ENCODE measurements at regions not wholly inside any gene's neighbourhood (a gene's known extent, or its start where the extent isn't known, plus 50 kb on each side); places are given as distances from the start of the nearest gene placed in this dataset.

GRCh38 chr2:56008661-56009431 lies 85.3 kb upstream of the EFEMP1 start:
- H3K4me3 ChIP-seq = no peak overlapping the region
- ATAC-seq (peak in 7 of 8 donors; percentile 78 to 95 (median 91)), DNase-seq (peak; percentile 33 to 64)
- 21 to 22% methylated on average over 8 of the region's 8 CpGs for WGBS, 2 donors
- H3K36me3 ChIP-seq = no peaks in the 10 kb centered on the region
- peaks cover 0 to 20% (median 11%) of the 10 kb centered on the region in 9 donors for H3K4me1 ChIP-seq
- no peaks in the 10 kb centered on the region for H3K27me3 ChIP-seq
- peak overlapping the region in 4 of 10 donors; percentile 11 to 50 (median 48) for H3K27ac ChIP-seq
- no peaks in the 10 kb centered on the region for H3K9me3 ChIP-seq
- intact Hi-C loops (cut with DNase I) = loop anchor here in 4 of 10 donors (2.0 to 5.0 kb wide), 6 partner anchors 37 to 292 kb away; no protein-coding TSS in a partner anchor
- TF ChIP-seq CTCF (IDR thresholded peaks at IDR 0.05) = no peak

- intact Hi-C loops (cut with DNase I) = loop anchor here in 9 of 10 donors (2.0 to 10.0 kb wide), 7 partner anchors 38 to 295 kb away; no protein-coding TSS in a partner anchor
- H3K36me3 ChIP-seq = no peaks in the 10 kb centered on the region
- H3K4me3 ChIP-seq = no peak overlapping the region
- peak in 3 of 8 donors; percentile 53 to 68 (median 55) for ATAC-seq
- peaks cover 0 to 22% (median 11%) of the 10 kb centered on the region in 9 donors for H3K4me1 ChIP-seq
- H3K27me3 ChIP-seq = no peaks in the 10 kb centered on the region
- DNase-seq = no peak
- TF ChIP-seq CTCF (IDR thresholded peaks at IDR 0.05) = peak in 8 of 9 donors; percentile 6 to 74 (median 58)
- WGBS, 2 donors = 35 to 41% methylated on average over 3 of the region's 3 CpGs
- H3K27ac ChIP-seq = peak overlapping the region in 1 of 10 donors; percentile 3
- no peaks in the 10 kb centered on the region for H3K9me3 ChIP-seq
Observed at GRCh38 chr2:56009758-56010458, 86.3 kb upstream of the EFEMP1 start.

GRCh38 chr2:56011624-56012023 lies 88.0 kb upstream of the EFEMP1 start:
- intact Hi-C loops (cut with DNase I) = loop anchor here in 5 of 10 donors (2.0 to 10.0 kb wide), 5 partner anchors 239 to 297 kb away; no protein-coding TSS in a partner anchor
- no peak for TF ChIP-seq CTCF (IDR thresholded peaks at IDR 0.05)

GRCh38 chr2:56012221-56012765 lies 88.7 kb upstream of the EFEMP1 start:
- H3K4me1 ChIP-seq = peaks cover 0 to 22% (median 11%) of the 10 kb centered on the region in 9 donors
- H3K4me3 ChIP-seq = no peak overlapping the region
- WGBS, 2 donors = 50 to 63% methylated on average over 1 of the region's 1 CpG
- intact Hi-C loops (cut with DNase I) = loop anchor here in 5 of 10 donors (2.0 to 10.0 kb wide), 5 partner anchors 240 to 297 kb away; no protein-coding TSS in a partner anchor
- TF ChIP-seq CTCF (IDR thresholded peaks at IDR 0.05) = no peak
- ATAC-seq = no peak
- no peaks in the 10 kb centered on the region for H3K9me3 ChIP-seq
- no peaks in the 10 kb centered on the region for H3K36me3 ChIP-seq
- no peak for DNase-seq
- no peaks in the 10 kb centered on the region for H3K27me3 ChIP-seq
- H3K27ac ChIP-seq = no peak overlapping the region

More at GRCh38 chr2:56011624-56012023, 88.0 kb upstream of the EFEMP1 start:
- DNase-seq (no peak), ATAC-seq (no peak)
- Histone ChIP-seq H3K4me1 (peaks cover 0 to 22% (median 11%) of the 10 kb centered on the region in 9 donors), H3K27ac (no peak overlapping the region), H3K4me3 (no peak overlapping the region), H3K9me3 (no peaks in the 10 kb centered on the region), H3K36me3 (no peaks in the 10 kb centered on the region), H3K27me3 (no peaks in the 10 kb centered on the region)
- WGBS, 2 donors = 83 to 87% methylated on average over 4 of the region's 4 CpGs

Data from heart right ventricle (tissue), 16 donors.